ENCODE measurements at regions not wholly inside any gene's neighbourhood (a gene's known extent, or its start where the extent isn't known, plus 50 kb on each side); places are given as distances from the start of the nearest gene placed in this dataset.

DNA sequence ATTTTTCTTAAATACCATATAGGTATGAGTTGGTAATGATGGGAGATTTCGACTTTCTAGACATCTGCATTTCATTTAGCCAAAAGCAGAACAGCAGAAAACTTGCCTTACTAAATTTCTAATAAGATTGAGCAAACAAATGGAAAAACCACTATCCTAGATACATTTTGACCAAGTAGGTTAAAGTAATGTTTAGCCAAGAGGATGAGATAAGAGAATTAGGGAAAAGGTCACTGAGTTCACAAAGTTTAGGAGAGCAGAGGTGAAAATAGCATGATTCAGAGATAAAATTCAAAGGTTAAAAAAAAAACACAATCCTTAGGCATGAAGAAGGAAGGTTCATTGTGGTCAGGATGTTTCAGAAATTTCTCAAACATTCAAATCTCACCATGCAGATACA lies 450.3 kb downstream of the CD83 start:
- TF ChIP-seq, protein P1, sequence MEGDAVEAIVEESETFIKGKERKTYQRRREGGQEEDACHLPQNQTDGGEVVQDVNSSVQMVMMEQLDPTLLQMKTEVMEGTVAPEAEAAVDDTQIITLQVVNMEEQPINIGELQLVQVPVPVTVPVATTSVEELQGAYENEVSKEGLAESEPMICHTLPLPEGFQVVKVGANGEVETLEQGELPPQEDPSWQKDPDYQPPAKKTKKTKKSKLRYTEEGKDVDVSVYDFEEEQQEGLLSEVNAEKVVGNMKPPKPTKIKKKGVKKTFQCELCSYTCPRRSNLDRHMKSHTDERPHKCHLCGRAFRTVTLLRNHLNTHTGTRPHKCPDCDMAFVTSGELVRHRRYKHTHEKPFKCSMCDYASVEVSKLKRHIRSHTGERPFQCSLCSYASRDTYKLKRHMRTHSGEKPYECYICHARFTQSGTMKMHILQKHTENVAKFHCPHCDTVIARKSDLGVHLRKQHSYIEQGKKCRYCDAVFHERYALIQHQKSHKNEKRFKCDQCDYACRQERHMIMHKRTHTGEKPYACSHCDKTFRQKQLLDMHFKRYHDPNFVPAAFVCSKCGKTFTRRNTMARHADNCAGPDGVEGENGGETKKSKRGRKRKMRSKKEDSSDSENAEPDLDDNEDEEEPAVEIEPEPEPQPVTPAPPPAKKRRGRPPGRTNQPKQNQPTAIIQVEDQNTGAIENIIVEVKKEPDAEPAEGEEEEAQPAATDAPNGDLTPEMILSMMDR (CRISPR knock-in tag; IDR thresholded peaks at IDR 0.05): no peak
- no peak for TF ChIP-seq YEATS2 (CRISPR knock-in tag; IDR thresholded peaks at IDR 0.05; ENCODE audit: borderline replicate concordance)
- TF ChIP-seq CBX5 (CRISPR knock-in tag; IDR thresholded peaks at IDR 0.05; ENCODE audit: borderline replicate concordance): no peak
- no peak for TF ChIP-seq PHF20 (CRISPR knock-in tag; IDR thresholded peaks at IDR 0.05)
- no peak for TF ChIP-seq ZSCAN22 (CRISPR knock-in tag; IDR thresholded peaks at IDR 0.05)
- no peak for TF ChIP-seq ZNF749 (CRISPR knock-in tag; IDR thresholded peaks at IDR 0.05; ENCODE audit: borderline replicate concordance)
- TF ChIP-seq, protein P2, sequence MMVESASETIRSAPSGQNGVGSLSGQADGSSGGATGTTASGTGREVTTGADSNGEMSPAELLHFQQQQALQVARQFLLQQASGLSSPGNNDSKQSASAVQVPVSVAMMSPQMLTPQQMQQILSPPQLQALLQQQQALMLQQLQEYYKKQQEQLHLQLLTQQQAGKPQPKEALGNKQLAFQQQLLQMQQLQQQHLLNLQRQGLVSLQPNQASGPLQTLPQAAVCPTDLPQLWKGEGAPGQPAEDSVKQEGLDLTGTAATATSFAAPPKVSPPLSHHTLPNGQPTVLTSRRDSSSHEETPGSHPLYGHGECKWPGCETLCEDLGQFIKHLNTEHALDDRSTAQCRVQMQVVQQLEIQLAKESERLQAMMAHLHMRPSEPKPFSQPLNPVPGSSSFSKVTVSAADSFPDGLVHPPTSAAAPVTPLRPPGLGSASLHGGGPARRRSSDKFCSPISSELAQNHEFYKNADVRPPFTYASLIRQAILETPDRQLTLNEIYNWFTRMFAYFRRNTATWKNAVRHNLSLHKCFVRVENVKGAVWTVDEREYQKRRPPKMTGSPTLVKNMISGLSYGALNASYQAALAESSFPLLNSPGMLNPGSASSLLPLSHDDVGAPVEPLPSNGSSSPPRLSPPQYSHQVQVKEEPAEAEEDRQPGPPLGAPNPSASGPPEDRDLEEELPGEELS (CRISPR knock-in tag; IDR thresholded peaks at IDR 0.05): no peak
- TF ChIP-seq, protein P3, sequence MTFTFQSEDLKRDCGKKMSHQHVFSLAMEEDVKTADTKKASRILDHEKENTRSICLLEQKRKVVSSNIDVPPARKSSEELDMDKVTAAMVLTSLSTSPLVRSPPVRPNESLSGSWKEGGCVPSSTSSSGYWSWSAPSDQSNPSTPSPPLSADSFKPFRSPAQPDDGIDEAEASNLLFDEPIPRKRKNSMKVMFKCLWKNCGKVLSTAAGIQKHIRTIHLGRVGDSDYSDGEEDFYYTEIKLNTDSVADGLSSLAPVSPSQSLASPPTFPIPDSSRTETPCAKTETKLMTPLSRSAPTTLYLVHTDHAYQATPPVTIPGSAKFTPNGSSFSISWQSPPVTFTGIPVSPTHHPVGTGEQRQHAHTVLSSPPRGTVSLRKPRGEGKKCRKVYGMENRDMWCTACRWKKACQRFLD (CRISPR knock-in tag; IDR thresholded peaks at IDR 0.05; ENCODE audit: borderline replicate concordance): no peak

Data from HepG2 (cell line).